MCF 10A (cell line): ENCODE measurements at regions not wholly inside any gene's neighbourhood (a gene's known extent, or its start where the extent isn't known, plus 50 kb on each side); places are given as distances from the start of the nearest gene placed in this dataset.
"Not testable (repeated sequence)": the region's sequence is repeated elsewhere in the genome, so short reads cannot be mapped to it uniquely, and the experiment has no call there.

ENCODE experiments used
- BruUV-seq: library from RNA; stranded (reverse); fragments of 400-500 nt; replicated peaks from 2 replicates; lab custom pipeline; 2021; lab: Mats Ljungman, UMichigan
- CTCF ChIA-PET: fragments of 300-600 bp; sonication (Branson Sonifier 250); formaldehyde crosslinking; extraction: SDS; loops from one replicate; lab custom pipeline; 2021; ENCODE audit warnings: antibody characterized with exemption, inconsistent platforms; lab: Yijun Ruan, JAX
- POLR2A ChIA-PET: fragments of 300-600, 350-650 bp; sonication (Branson Sonifier 250); formaldehyde crosslinking; extraction: SDS; loops from one replicate; lab custom pipeline; 2020; ENCODE audit warnings: antibody characterized with exemption, inconsistent platforms; lab: Yijun Ruan, JAX
- DNase-seq: peaks from one replicate; pipeline ENCODE4 v3.0.0-alpha.2; 2018; ENCODE audit not compliant: unreplicated experiment
- H3K27ac Mint-ChIP-seq: one replicate; pipeline ENCODE4 v1.8.0; 2022; ENCODE audit warnings: mild to moderate bottlenecking, low read depth, mixed read lengths; ENCODE audit not compliant: unreplicated experiment
- H3K27me3 Mint-ChIP-seq: one replicate; pipeline ENCODE4 v1.8.0; 2022; ENCODE audit warnings: mixed read lengths; ENCODE audit not compliant: insufficient read depth, unreplicated experiment
- H3K36me3 Mint-ChIP-seq: one replicate; pipeline ENCODE4 v1.8.0; 2022; ENCODE audit warnings: mild to moderate bottlenecking, moderate library complexity, mixed read lengths; ENCODE audit not compliant: insufficient read depth, unreplicated experiment
- H3K4me1 Mint-ChIP-seq: one replicate; pipeline ENCODE4 v1.8.0; 2022; ENCODE audit warnings: mixed read lengths; ENCODE audit not compliant: insufficient read depth, unreplicated experiment
- H3K4me3 Mint-ChIP-seq: one replicate; pipeline ENCODE4 v1.8.0; 2022; ENCODE audit warnings: mild to moderate bottlenecking, moderate library complexity, mixed read lengths; ENCODE audit not compliant: unreplicated experiment
- H3K9me3 Mint-ChIP-seq: one replicate; pipeline ENCODE4 v1.8.0; 2022; ENCODE audit warnings: mixed read lengths; ENCODE audit not compliant: unreplicated experiment
- CTCF ChIP-seq: fragments of 200-600 bp; IDR thresholded peaks from one replicate; pipeline ENCODE4 v1.8.0; 2022; ENCODE audit warnings: antibody characterized with exemption, mild to moderate bottlenecking; ENCODE audit not compliant: unreplicated experiment
- intact Hi-C: fragments of 100-400 bp; cut with micrococcal nuclease; formaldehyde crosslinking; loops from 2 replicates; pipeline ENCODE4 v1.14.1; 2022

GRCh38 chr22:19658967-19659804 is 55.1 kb upstream of the SEPTIN5 start:
- no TSS peak for BruUV-seq
- Mint-ChIP-seq H3K27ac (no peak overlapping the region), H3K36me3 (no peaks in the 10 kb centered on the region), H3K4me3 (no peak overlapping the region), H3K9me3 (no peaks in the 10 kb centered on the region), H3K27me3 (no peaks in the 10 kb centered on the region), H3K4me1 (peaks cover 13% of the 10 kb centered on the region)
- no peak for TF ChIP-seq CTCF
- no peak for DNase-seq
- POLR2A ChIA-PET = no interaction called here
- intact Hi-C loops = no loop called here
- CTCF ChIA-PET = no interaction called here

GRCh38 chr22:19659805-19660345 is 54.4 kb upstream of the SEPTIN5 start:
- POLR2A ChIA-PET = no interaction called here
- CTCF ChIA-PET = no interaction called here
- intact Hi-C loops = no loop called here

GRCh38 chr22:19660583-19660982 is 53.7 kb upstream of the SEPTIN5 start:
- H3K27ac Mint-ChIP-seq, H3K27me3 Mint-ChIP-seq, H3K36me3 Mint-ChIP-seq, BruUV-seq, H3K4me3 Mint-ChIP-seq, POLR2A ChIA-PET, H3K9me3 Mint-ChIP-seq, DNase-seq, intact Hi-C loops: not testable (repeated sequence)
- peaks cover 14% of the 10 kb centered on the region for H3K4me1 Mint-ChIP-seq
- CTCF ChIA-PET = interaction anchor here (0.6 kb wide), 2 partner anchors 30 to 158 kb away, joined by 3 read pairs; no protein-coding TSS in a partner anchor

More at GRCh38 chr22:19659805-19660345, 54.4 kb upstream of the SEPTIN5 start:
- H3K36me3 Mint-ChIP-seq = no peaks in the 10 kb centered on the region
- TF ChIP-seq CTCF = no peak
- H3K9me3 Mint-ChIP-seq = no peaks in the 10 kb centered on the region
- BruUV-seq = no TSS peak
- no peak for DNase-seq
- H3K4me1 Mint-ChIP-seq = peaks cover 14% of the 10 kb centered on the region
- no peak overlapping the region for H3K4me3 Mint-ChIP-seq
- H3K27me3 Mint-ChIP-seq = no peaks in the 10 kb centered on the region
- H3K27ac Mint-ChIP-seq = no peak overlapping the region

- no peak for TF ChIP-seq CTCF
- Mint-ChIP-seq H3K36me3 (no peaks in the 10 kb centered on the region), H3K4me3 (no peak overlapping the region), H3K27ac (no peak overlapping the region), H3K4me1 (peaks cover 14% of the 10 kb centered on the region), H3K9me3 (no peaks in the 10 kb centered on the region), H3K27me3 (no peaks in the 10 kb centered on the region)
- no TSS peak for BruUV-seq
- intact Hi-C loops = no loop called here
- no peak for DNase-seq
- CTCF ChIA-PET = interaction anchor here (0.6 kb wide), 1 partner anchor 159 kb away, joined by 3 read pairs; no protein-coding TSS in a partner anchor
- POLR2A ChIA-PET = no interaction called here
Measured at GRCh38 chr22:19661156-19661555, 53.1 kb upstream of the SEPTIN5 start.

GRCh38 chr22:19662049-19662684 is 52.1 kb upstream of the SEPTIN5 start:
- not testable (repeated sequence) for H3K27ac Mint-ChIP-seq

More at GRCh38 chr22:19662049-19662684, 52.1 kb upstream of the SEPTIN5 start:
- BruUV-seq, POLR2A ChIA-PET, H3K4me3 Mint-ChIP-seq, DNase-seq, H3K9me3 Mint-ChIP-seq, H3K27me3 Mint-ChIP-seq, intact Hi-C loops, H3K36me3 Mint-ChIP-seq: not testable (repeated sequence)
- H3K4me1 Mint-ChIP-seq = peaks cover 14% of the 10 kb centered on the region
- CTCF ChIA-PET = interaction anchor here (0.6 to 0.7 kb wide), 3 partner anchors 52 to 462 kb away, joined by 3 to 7 read pairs (median 5); no protein-coding TSS in a partner anchor
